HEK293 (cell line): ENCODE measurements at regions not wholly inside any gene's neighbourhood (a gene's known extent, or its start where the extent isn't known, plus 50 kb on each side); places are given as distances from the start of the nearest gene placed in this dataset.

Experiments
- CTCF ChIA-PET: fragments of 350-600 bp; formaldehyde crosslinking; extraction: SDS; loops from one replicate; lab custom pipeline; 2021; ENCODE audit warnings: antibody characterized with exemption; lab: Yijun Ruan, JAX
- POLR2A ChIA-PET: fragments of 300-600 bp; formaldehyde crosslinking; extraction: SDS; loops from one replicate; lab custom pipeline; 2020; ENCODE audit warnings: antibody characterized with exemption, inconsistent platforms; lab: Yijun Ruan, JAX
- H3K27ac ChIP-seq: fragments of 200-500 bp; sonication (Bioruptor generic); 2 replicates; pipeline ENCODE4 v1.5.1; 2014; ENCODE audit warnings: low read depth, low read length, control low read depth, inconsistent platforms; ENCODE audit errors: extremely low read depth
- H3K36me3 ChIP-seq, 2 experiments: fragments of 200-500 bp in 1 of 2; sonication (Bioruptor generic) in 1 of 2; 1 replicate in 1 of 2; 2 replicates in 1 of 2; pipeline ENCODE4 v1.5.1; 2014 to 2017; ENCODE audit warnings: inconsistent platforms in 2 of 2, low read length in 2 of 2; ENCODE audit not compliant: control insufficient read depth in 2 of 2, insufficient read depth in 1 of 2
- H3K4me1 ChIP-seq: fragments of 200-500 bp; sonication (Bioruptor generic); 2 replicates; pipeline ENCODE4 v1.5.1; 2014; ENCODE audit warnings: mild to moderate bottlenecking, low read length, inconsistent platforms; ENCODE audit not compliant: control insufficient read depth, insufficient read depth
- H3K4me3 ChIP-seq: 2 replicates; pipeline ENCODE4 v1.5.1; 2011; ENCODE audit warnings: low read depth, mild to moderate bottlenecking, control low read depth, low read length, moderate library complexity
- H3K9me3 ChIP-seq: fragments of 200-500 bp; sonication (Bioruptor generic); 2 replicates; pipeline ENCODE4 v1.5.1; 2014; ENCODE audit warnings: low read depth, low read length, inconsistent platforms; ENCODE audit not compliant: control insufficient read depth, insufficient read depth
- ELK4 ChIP-seq: IDR thresholded peaks from 2 replicates; pipeline ENCODE4 v1.6.1; 2011; ENCODE audit warnings: mild to moderate bottlenecking, low read depth, low read length, borderline replicate concordance
- GLIS2 ChIP-seq: fragments of 450-650 bp; formaldehyde crosslinking; IDR thresholded peaks from 2 replicates; pipeline ENCODE4 v1.5.1; 2016; ENCODE audit warnings: missing biosample characterization, missing genetic modification characterization
- INSM2 ChIP-seq: fragments of 450-650 bp; formaldehyde crosslinking; IDR thresholded peaks from 2 replicates; pipeline ENCODE4 v1.5.1; 2016; ENCODE audit warnings: missing biosample characterization, missing genetic modification characterization
- OSR2 ChIP-seq: fragments of 450-650 bp; formaldehyde crosslinking; IDR thresholded peaks from 2 replicates; pipeline ENCODE4 v1.5.1; 2016; ENCODE audit warnings: missing biosample characterization, missing genetic modification characterization
- OVOL3 ChIP-seq: fragments of 450-650 bp; formaldehyde crosslinking; IDR thresholded peaks from 2 replicates; pipeline ENCODE4 v1.5.1; 2016; ENCODE audit warnings: missing biosample characterization, missing genetic modification characterization
- PRDM1 ChIP-seq: fragments of 450-650 bp; formaldehyde crosslinking; IDR thresholded peaks from 2 replicates; pipeline ENCODE4; 2016; ENCODE audit warnings: missing biosample characterization, missing genetic modification characterization
- SP7 ChIP-seq: fragments of 450-650 bp; formaldehyde crosslinking; IDR thresholded peaks from 2 replicates; pipeline ENCODE4 v1.5.1; 2016; ENCODE audit warnings: missing biosample characterization, missing genetic modification characterization
- ZBTB17 ChIP-seq: fragments of 450-650 bp; formaldehyde crosslinking; IDR thresholded peaks from 2 replicates; pipeline ENCODE4 v1.5.1; 2016; ENCODE audit warnings: missing biosample characterization, missing genetic modification characterization
- ZNF140 ChIP-seq: fragments of 450-650 bp; formaldehyde crosslinking; IDR thresholded peaks from 2 replicates; pipeline ENCODE4 v1.5.1; 2016; ENCODE audit warnings: missing biosample characterization, missing genetic modification characterization
- ZNF19 ChIP-seq: fragments of 450-650 bp; formaldehyde crosslinking; IDR thresholded peaks from 2 replicates; pipeline ENCODE4; 2016; ENCODE audit warnings: missing biosample characterization, missing genetic modification characterization, low read depth
- ZNF214 ChIP-seq: fragments of 450-650 bp; formaldehyde crosslinking; IDR thresholded peaks from 2 replicates; pipeline ENCODE4 v1.5.1; 2017; ENCODE audit warnings: missing biosample characterization, mild to moderate bottlenecking, missing genetic modification characterization, borderline replicate concordance
- ZNF280C ChIP-seq: fragments of 450-650 bp; formaldehyde crosslinking; IDR thresholded peaks from 2 replicates; pipeline ENCODE4 v1.5.1; 2016; ENCODE audit warnings: missing biosample characterization, missing genetic modification characterization
- ZNF311 ChIP-seq: fragments of 450-650 bp; formaldehyde crosslinking; IDR thresholded peaks from 2 replicates; pipeline ENCODE4 v1.5.1; 2017; ENCODE audit warnings: missing biosample characterization, missing genetic modification characterization, borderline replicate concordance
- ZNF362 ChIP-seq: fragments of 450-650 bp; formaldehyde crosslinking; IDR thresholded peaks from 2 replicates; pipeline ENCODE4 v1.5.1; 2016; ENCODE audit warnings: missing biosample characterization, missing genetic modification characterization
- ZNF449 ChIP-seq: fragments of 450-650 bp; formaldehyde crosslinking; IDR thresholded peaks from 2 replicates; pipeline ENCODE4 v1.5.1; 2017; ENCODE audit warnings: missing biosample characterization, mild to moderate bottlenecking, missing genetic modification characterization, moderate library complexity
- ZNF488 ChIP-seq: fragments of 450-650 bp; formaldehyde crosslinking; IDR thresholded peaks from 2 replicates; pipeline ENCODE4 v1.5.1; 2016; ENCODE audit warnings: missing biosample characterization, missing genetic modification characterization
- ZNF513 ChIP-seq: fragments of 450-650 bp; IDR thresholded peaks from 2 replicates; pipeline ENCODE4 v1.5.1; 2018; ENCODE audit warnings: missing biosample characterization, missing genetic modification characterization
- ZNF529 ChIP-seq: fragments of 450-650 bp; formaldehyde crosslinking; IDR thresholded peaks from 2 replicates; pipeline ENCODE4 v1.5.1; 2017; ENCODE audit warnings: missing genetic modification characterization, missing biosample characterization; ENCODE audit not compliant: insufficient replicate concordance
- ZNF558 ChIP-seq: fragments of 450-650 bp; formaldehyde crosslinking; IDR thresholded peaks from 2 replicates; pipeline ENCODE4 v1.5.1; 2016; ENCODE audit warnings: missing biosample characterization, missing genetic modification characterization
- ZNF596 ChIP-seq: fragments of 450-650 bp; IDR thresholded peaks from 2 replicates; pipeline ENCODE4 v1.5.0; 2018; ENCODE audit warnings: missing biosample characterization, mild to moderate bottlenecking, missing genetic modification characterization, moderate library complexity
- ZNF626 ChIP-seq: fragments of 450-650 bp; sonication (Bioruptor Pico); formaldehyde crosslinking; IDR thresholded peaks from 2 replicates; pipeline ENCODE4 v1.5.1; 2018; ENCODE audit warnings: missing biosample characterization, missing genetic modification characterization, inconsistent platforms
- ZNF654 ChIP-seq: fragments of 450-650 bp; formaldehyde crosslinking; IDR thresholded peaks from 2 replicates; pipeline ENCODE4 v1.5.1; 2016; ENCODE audit warnings: low read depth, missing biosample characterization, missing genetic modification characterization
- ZNF701 ChIP-seq: fragments of 450-650 bp; formaldehyde crosslinking; IDR thresholded peaks from 2 replicates; pipeline ENCODE4 v1.5.1; 2016; ENCODE audit warnings: missing biosample characterization, missing genetic modification characterization
- ZNF776 ChIP-seq: fragments of 450-650 bp; formaldehyde crosslinking; IDR thresholded peaks from 2 replicates; pipeline ENCODE4 v1.5.0; 2017; ENCODE audit warnings: missing biosample characterization, missing genetic modification characterization, borderline replicate concordance
- ZNF777 ChIP-seq: fragments of 450-650 bp; formaldehyde crosslinking; IDR thresholded peaks from 2 replicates; pipeline ENCODE4 v1.5.1; 2017; ENCODE audit warnings: missing biosample characterization, missing genetic modification characterization, borderline replicate concordance
- ZNF791 ChIP-seq: fragments of 450-650 bp; formaldehyde crosslinking; IDR thresholded peaks from 2 replicates; pipeline ENCODE4 v1.5.1; 2016; ENCODE audit warnings: missing biosample characterization, missing genetic modification characterization
- ZNF830 ChIP-seq: fragments of 450-650 bp; IDR thresholded peaks from 2 replicates; pipeline ENCODE4 v1.5.0; 2018; ENCODE audit warnings: missing biosample characterization, missing genetic modification characterization, low read depth, mild to moderate bottlenecking, moderate library complexity
- ZSCAN30 ChIP-seq: fragments of 450-650 bp; IDR thresholded peaks from 2 replicates; pipeline ENCODE4 v1.5.1; 2018; ENCODE audit warnings: missing biosample characterization, mild to moderate bottlenecking, missing genetic modification characterization, moderate library complexity

GRCh38 chr6:139642346-139642745 is 267.9 kb upstream of the CITED2 start:
- POLR2A ChIA-PET = no interaction called here
- Histone ChIP-seq H3K9me3 (no peaks in the 10 kb centered on the region), H3K27ac (no peak overlapping the region), H3K4me3 (no peak overlapping the region), H3K4me1 (no peaks in the 10 kb centered on the region)
- TF ChIP-seq ZBTB17 (no peak), ZNF654 (no peak), OVOL3 (tag by site-specific recombination) (no peak), ZNF214 (no peak), ZNF449 (no peak), ZNF777 (no peak), ZNF626 (tag by site-specific recombination) (no peak), ZNF830 (tag by site-specific recombination) (no peak), ZNF280C (tag by site-specific recombination) (no peak), ZNF513 (tag by site-specific recombination) (no peak), ZSCAN30 (tag by site-specific recombination) (no peak), ZNF311 (tag by site-specific recombination) (no peak), ZNF701 (tag by site-specific recombination) (no peak), ZNF791 (tag by site-specific recombination) (no peak), ZNF776 (no peak), ZNF19 (tag by site-specific recombination) (no peak), ZNF488 (tag by site-specific recombination) (no peak), GLIS2 (no peak), ZNF529 (tag by site-specific recombination) (no peak)
- TF ChIP-seq, all 188 proteins: peak for 0
- H3K36me3 ChIP-seq = no peaks in the 10 kb centered on the region
- CTCF ChIA-PET = interaction anchor here (0.6 kb wide), 1 partner anchor 314 kb away, joined by 4 read pairs; no protein-coding TSS in a partner anchor

- Histone ChIP-seq H3K27ac (no peak overlapping the region), H3K9me3 (no peaks in the 10 kb centered on the region), H3K4me3 (no peak overlapping the region), H3K4me1 (no peaks in the 10 kb centered on the region), H3K36me3 (no peaks in the 10 kb centered on the region)
- CTCF ChIA-PET = no interaction called here
- POLR2A ChIA-PET = no interaction called here
- TF ChIP-seq INSM2 (no peak), PRDM1 (tag by site-specific recombination) (no peak), ELK4 (no peak), SP7 (no peak), ZNF596 (tag by site-specific recombination) (no peak), ZNF140 (tag by site-specific recombination) (no peak), ZNF558 (tag by site-specific recombination) (no peak), ZNF362 (tag by site-specific recombination) (no peak), ZNF214 (no peak), OSR2 (tag by site-specific recombination) (no peak)
These were observed 266.9 kb upstream of the CITED2 start for GRCh38 chr6:139641376-139641775.
